Spleen (tissue), 7 donors: ENCODE measurements at regions not wholly inside any gene's neighbourhood (a gene's known extent, or its start where the extent isn't known, plus 50 kb on each side); places are given as distances from the start of the nearest gene placed in this dataset.

Experiments
- POLR2A ChIP-seq, 3 donors: fragments of 450-650 bp; IDR thresholded peaks; one replicate each; pipeline ENCODE4 v1.5.1; 2017; ENCODE audit warnings: antibody characterized with exemption in 3 of 3, mild to moderate bottlenecking in 1 of 3
- TF ChIP-seq, protein P1 (sequence below), 11 experiments: fragments of 200-600 bp in 7 of 11; fragments of 450-650 bp in 4 of 11; sonication (generic) in 4 of 11; IDR thresholded peaks in 8 of 11; conservative IDR thresholded peaks in 3 of 11; 1 replicate in 7 of 11; 2 replicates in 4 of 11; pipeline versions ENCODE4 v1.4.0 to v1.8.0; 2016 to 2021; ENCODE audit warnings: antibody characterized with exemption in 11 of 11, inconsistent platforms in 4 of 11, mild to moderate bottlenecking in 1 of 11
- donor health status: DM: no; HTN: no; CAD: no; lungs with moderate emphysema.
- donor health status: DM: no; HTN: no; CAD: no.
- donor health status: DM: no; HTN: no; CAD: no.

DNA sequence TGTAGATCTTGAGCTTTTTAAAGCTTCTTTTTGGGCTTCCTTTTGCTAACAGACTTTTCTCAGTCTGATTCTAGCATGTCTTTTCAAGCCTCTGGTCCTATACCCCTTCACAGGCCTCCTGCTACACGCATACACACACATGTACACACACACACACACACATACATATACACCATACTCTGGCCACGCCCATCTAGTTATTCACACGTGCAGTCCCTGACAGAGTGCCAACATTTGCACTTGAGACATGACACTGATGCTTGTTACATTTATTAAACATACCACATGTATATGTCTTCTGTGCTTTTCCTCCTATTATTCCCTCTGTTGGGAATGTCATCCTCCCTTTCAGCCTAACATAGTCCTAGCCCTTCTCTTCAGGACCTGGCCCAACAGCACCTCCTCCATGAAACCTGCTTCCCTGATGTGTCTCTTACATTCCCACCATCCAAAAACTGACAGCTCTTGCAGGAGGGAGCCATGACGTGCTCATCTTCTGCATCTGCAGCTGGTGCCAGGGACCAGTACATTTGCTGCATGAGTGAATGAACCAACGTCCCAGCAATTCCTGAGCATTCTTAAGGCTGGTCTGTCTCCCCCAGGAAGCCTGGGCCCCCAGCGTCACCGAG lies 222.1 kb downstream of the ARHGAP12 start:
- TF ChIP-seq, protein P1, sequence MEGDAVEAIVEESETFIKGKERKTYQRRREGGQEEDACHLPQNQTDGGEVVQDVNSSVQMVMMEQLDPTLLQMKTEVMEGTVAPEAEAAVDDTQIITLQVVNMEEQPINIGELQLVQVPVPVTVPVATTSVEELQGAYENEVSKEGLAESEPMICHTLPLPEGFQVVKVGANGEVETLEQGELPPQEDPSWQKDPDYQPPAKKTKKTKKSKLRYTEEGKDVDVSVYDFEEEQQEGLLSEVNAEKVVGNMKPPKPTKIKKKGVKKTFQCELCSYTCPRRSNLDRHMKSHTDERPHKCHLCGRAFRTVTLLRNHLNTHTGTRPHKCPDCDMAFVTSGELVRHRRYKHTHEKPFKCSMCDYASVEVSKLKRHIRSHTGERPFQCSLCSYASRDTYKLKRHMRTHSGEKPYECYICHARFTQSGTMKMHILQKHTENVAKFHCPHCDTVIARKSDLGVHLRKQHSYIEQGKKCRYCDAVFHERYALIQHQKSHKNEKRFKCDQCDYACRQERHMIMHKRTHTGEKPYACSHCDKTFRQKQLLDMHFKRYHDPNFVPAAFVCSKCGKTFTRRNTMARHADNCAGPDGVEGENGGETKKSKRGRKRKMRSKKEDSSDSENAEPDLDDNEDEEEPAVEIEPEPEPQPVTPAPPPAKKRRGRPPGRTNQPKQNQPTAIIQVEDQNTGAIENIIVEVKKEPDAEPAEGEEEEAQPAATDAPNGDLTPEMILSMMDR (IDR thresholded peaks at IDR 0.05 in 8 of 11, conservative IDR thresholded peaks at IDR 0.05 in 3 of 11) = no peak
- no peak for TF ChIP-seq POLR2A (IDR thresholded peaks at IDR 0.05)
